ENCODE measurements at regions not wholly inside any gene's neighbourhood (a gene's known extent, or its start where the extent isn't known, plus 50 kb on each side); places are given as distances from the start of the nearest gene placed in this dataset.
A peak's percentile ranks its signal among the peaks of the same experiment; 100 is the strongest.

GRCh38 chr7:92976931-92977330, 140.6 kb upstream of the CDK6 start:
- no peak overlapping the region for H3K4me3 ChIP-seq (ENCODE audit: low read depth, low read length)
- TF ChIP-seq CTCF (IDR thresholded peaks at IDR 0.05; ENCODE audit: low read depth, low read length, missing control alignments), result no peak
- DNase-seq (ENCODE audit: low read depth), result no peak

GRCh38 chr7:92973974-92974373, 137.6 kb upstream of the CDK6 start:
- TF ChIP-seq CTCF (IDR thresholded peaks at IDR 0.05; ENCODE audit: low read depth, low read length, missing control alignments), result no peak
- DNase-seq (ENCODE audit: low read depth), result no peak
- H3K4me3 ChIP-seq (ENCODE audit: low read depth, low read length), result no peak overlapping the region

- no peak overlapping the region for H3K4me3 ChIP-seq (ENCODE audit: low read depth, low read length)
- DNase-seq (ENCODE audit: low read depth), result no peak
- TF ChIP-seq CTCF (IDR thresholded peaks at IDR 0.05; ENCODE audit: low read depth, low read length, missing control alignments), result no peak
Measured at GRCh38 chr7:92973293-92973731, 136.9 kb upstream of the CDK6 start.

- TF ChIP-seq CTCF (IDR thresholded peaks at IDR 0.05; ENCODE audit: low read depth, low read length, missing control alignments), result no peak
- no peak for DNase-seq (ENCODE audit: low read depth)
Measured at GRCh38 chr7:92972441-92972840, 136.1 kb upstream of the CDK6 start.

GRCh38 chr7:92969061-92969460, 132.7 kb upstream of the CDK6 start:
- no peak for TF ChIP-seq CTCF (IDR thresholded peaks at IDR 0.05; ENCODE audit: low read depth, low read length, missing control alignments)
- no peak overlapping the region for H3K4me3 ChIP-seq (ENCODE audit: low read depth, low read length)
- no peak for DNase-seq (ENCODE audit: low read depth)

More at GRCh38 chr7:92972441-92972840, 136.1 kb upstream of the CDK6 start:
- no peak overlapping the region for H3K4me3 ChIP-seq (ENCODE audit: low read depth, low read length)

- no peak overlapping the region for H3K4me3 ChIP-seq (ENCODE audit: low read depth, low read length)
- no peak for TF ChIP-seq CTCF (IDR thresholded peaks at IDR 0.05; ENCODE audit: low read depth, low read length, missing control alignments)
- peak; percentile 7 for DNase-seq (ENCODE audit: low read depth)
Measured at GRCh38 chr7:92968502-92968901, 132.1 kb upstream of the CDK6 start.

- no peak for TF ChIP-seq CTCF (IDR thresholded peaks at IDR 0.05; ENCODE audit: low read depth, low read length, missing control alignments)
- DNase-seq (ENCODE audit: low read depth), result no peak
- no peak overlapping the region for H3K4me3 ChIP-seq (ENCODE audit: low read depth, low read length)
Measured at GRCh38 chr7:92967238-92967637, 130.9 kb upstream of the CDK6 start.

Measured in GM12864 (cell line).